IMR-90 (cell line): ENCODE measurements at regions not wholly inside any gene's neighbourhood (a gene's known extent, or its start where the extent isn't known, plus 50 kb on each side); places are given as distances from the start of the nearest gene placed in this dataset.

Experiments
- ATAC-seq: fragments of 200-7000 bp; cut with Tn5 transposase; 2 replicates; pipeline ENCODE4 v1.9.1; 2020; ENCODE audit warnings: low read depth, mild to moderate bottlenecking, moderate library complexity
- BruUV-seq: library from RNA; stranded (reverse); fragments of 400-500 nt; replicated peaks from 2 replicates; lab custom pipeline; 2021; lab: Mats Ljungman, UMichigan
- CTCF ChIA-PET: fragments of 300-600 bp; formaldehyde crosslinking; extraction: SDS; loops from one replicate; lab custom pipeline; 2021; ENCODE audit warnings: antibody characterized with exemption; lab: Yijun Ruan, JAX
- POLR2A ChIA-PET: fragments of 300-600 bp; sonication (Branson Sonifier 250); formaldehyde crosslinking; loops from one replicate; lab custom pipeline; 2022; ENCODE audit warnings: antibody characterized with exemption; ENCODE audit not compliant: unreplicated experiment; lab: Charles Lee
- DNase-seq: peaks from one replicate; pipeline ENCODE4 v3.0.0; 2013
- H2AFZ ChIP-seq: replicated peaks from 2 replicates; pipeline ENCODE3; 2013; ENCODE audit warnings: low read length, mild to moderate bottlenecking; ENCODE audit not compliant: poor library complexity
- H2AK5ac ChIP-seq: 2 replicates; pipeline ENCODE4 v1.6.1; 2013; ENCODE audit warnings: low read depth, low read length, inconsistent platforms
- H2AK9ac ChIP-seq: replicated peaks from 2 replicates; pipeline ENCODE3; 2013; ENCODE audit warnings: mild to moderate bottlenecking, low read depth, low read length, moderate library complexity; ENCODE audit not compliant: poor library complexity
- H2BK120ac ChIP-seq: 2 replicates; pipeline ENCODE4 v1.6.1; 2013; ENCODE audit warnings: low read depth, low read length, inconsistent platforms
- H2BK15ac ChIP-seq: 3 replicates; pipeline ENCODE4 v1.6.1; 2013; ENCODE audit warnings: low read depth, low read length, inconsistent platforms
- H2BK20ac ChIP-seq: 2 replicates; pipeline ENCODE4 v1.6.1; 2013; ENCODE audit warnings: low read depth, mild to moderate bottlenecking, inconsistent platforms, low read length, moderate library complexity
- H2BK5ac ChIP-seq: 2 replicates; pipeline ENCODE4 v1.6.1; 2013; ENCODE audit warnings: mild to moderate bottlenecking, low read depth, low read length, inconsistent platforms; ENCODE audit not compliant: poor library complexity, severe bottlenecking
- H3K14ac ChIP-seq: replicated peaks from 2 replicates; pipeline ENCODE4 v1.6.1; 2013; ENCODE audit warnings: low read depth, low read length, inconsistent platforms
- H3K18ac ChIP-seq: 2 replicates; pipeline ENCODE4 v1.6.1; 2013; ENCODE audit warnings: low read depth, low read length, control low read depth
- H3K23ac ChIP-seq: 2 replicates; pipeline ENCODE4 v1.6.1; 2013; ENCODE audit warnings: low read depth, low read length, inconsistent platforms
- H3K27ac ChIP-seq: 2 replicates; pipeline ENCODE4 v1.5.1; 2013; ENCODE audit warnings: mild to moderate bottlenecking, control low read depth, low read length; ENCODE audit not compliant: insufficient read depth
- H3K27me3 ChIP-seq: 2 replicates; pipeline ENCODE4 v1.6.1; 2013; ENCODE audit warnings: low read length; ENCODE audit not compliant: control insufficient read depth, insufficient read depth
- H3K36me3 ChIP-seq: 2 replicates; pipeline ENCODE4 v1.6.1; 2013; ENCODE audit warnings: low read length, mixed read lengths; ENCODE audit not compliant: control insufficient read depth, insufficient read depth
- H3K4ac ChIP-seq: 2 replicates; pipeline ENCODE4 v1.6.1; 2013; ENCODE audit warnings: low read depth, low read length, inconsistent platforms
- H3K4me1 ChIP-seq: 2 replicates; pipeline ENCODE4 v1.6.1; 2013; ENCODE audit warnings: low read length, mixed read lengths; ENCODE audit not compliant: control insufficient read depth, insufficient read depth
- H3K4me2 ChIP-seq: 2 replicates; pipeline ENCODE4 v1.6.1; 2013; ENCODE audit warnings: low read depth, mild to moderate bottlenecking, control low read depth, low read length, moderate library complexity
- H3K4me3 ChIP-seq: 2 replicates; pipeline ENCODE4 v1.5.1; 2013; ENCODE audit warnings: low read depth, mild to moderate bottlenecking, control low read depth, low read length, moderate library complexity; ENCODE audit not compliant: insufficient read depth
- H3K56ac ChIP-seq: 2 replicates; pipeline ENCODE4 v1.6.1; 2013; ENCODE audit warnings: low read length, inconsistent platforms; ENCODE audit not compliant: insufficient read depth; ENCODE audit errors: extremely low read depth
- H3K79me1 ChIP-seq, 2 experiments: 2 replicates each; pipeline ENCODE4 v1.6.1; 2013; ENCODE audit warnings: low read length in 2 of 2, inconsistent platforms in 1 of 2, low read depth in 1 of 2
- H3K9ac ChIP-seq: 2 replicates; pipeline ENCODE4 v1.6.1; 2013; ENCODE audit warnings: low read depth, low read length, control low read depth
- H3K9me1 ChIP-seq: 2 replicates; pipeline ENCODE4 v1.6.1; 2013; ENCODE audit warnings: low read length, inconsistent platforms; ENCODE audit not compliant: insufficient read depth
- H3K9me3 ChIP-seq: 2 replicates; pipeline ENCODE4 v1.6.1; 2013; ENCODE audit warnings: low read length; ENCODE audit not compliant: control insufficient read depth, insufficient read depth
- H4K20me1 ChIP-seq: 2 replicates; pipeline ENCODE4 v1.6.1; 2013; ENCODE audit warnings: low read length, inconsistent platforms; ENCODE audit not compliant: insufficient read depth
- H4K5ac ChIP-seq: 2 replicates; pipeline ENCODE4 v1.6.1; 2013; ENCODE audit warnings: mild to moderate bottlenecking, low read depth, low read length, control low read depth
- H4K8ac ChIP-seq, 2 experiments: 2 replicates each; pipeline ENCODE4 v1.6.1; 2013; ENCODE audit warnings: low read depth in 2 of 2, low read length in 2 of 2, control low read depth in 1 of 2, inconsistent platforms in 1 of 2
- H4K91ac ChIP-seq: 2 replicates; pipeline ENCODE4 v1.6.1; 2013; ENCODE audit warnings: low read depth, low read length, inconsistent platforms; ENCODE audit not compliant: insufficient read depth
- MAFK ChIP-seq: IDR thresholded peaks from 2 replicates; pipeline ENCODE4 v1.6.1; 2012; ENCODE audit warnings: low read depth, low read length, improper control_type of control experiment
- SMC3 ChIP-seq: fragments of 150-350 bp; IDR thresholded peaks from 2 replicates; pipeline ENCODE4 v1.6.1; 2016; ENCODE audit warnings: low read depth, mild to moderate bottlenecking, antibody characterized with exemption, low read length, moderate library complexity
- WGBS, 2 experiments: methylation state at CpG; one replicate each; pipeline versions ENCODE4 v1.1.5 to v1.1.7; 2013; ENCODE audit warnings: missing lambda C conversion rate in 2 of 2; ENCODE audit not compliant: insufficient read length in 1 of 2; ENCODE audit errors: extremely low coverage in 2 of 2; 5-methylcytosine and 5-hydroxymethylcytosine counted together
- dilution Hi-C: fragments of 300-500 bp; cut with HindIII; formaldehyde crosslinking; loops from one replicate; pipeline ENCODE4 v1.14.3; 2018; ENCODE audit warnings: low sequenced_read_pairs; ENCODE audit not compliant: unreplicated experiment
- in situ Hi-C: fragments of 300-500 bp; cut with MboI; formaldehyde crosslinking; loops from 3 replicates; pipeline ENCODE4 v1.14.3; 2019; ENCODE audit warnings: low sequenced_read_pairs, inconsistent platforms, mixed read lengths
- intact Hi-C: fragments of 100-400 bp; cut with micrococcal nuclease; formaldehyde crosslinking; loops from 2 replicates; pipeline ENCODE4 v1.10.0; 2022

- Histone ChIP-seq H3K36me3 (no peaks in the 10 kb centered on the region), H3K4me2 (no peak overlapping the region), H2BK5ac (no peak overlapping the region), H3K79me1 (no peaks in the 10 kb centered on the region), H3K18ac (no peak overlapping the region; the same call in 1 of the 2 replicates), H3K4me1 (peaks cover 2% of the 10 kb centered on the region), H2AK9ac (no peak overlapping the region), H2BK15ac (no peak overlapping the region), H2BK120ac (no peak overlapping the region; the same call in 1 of the 2 replicates), H2AK5ac (peak overlapping the region; percentile 4; the same call in 1 of the 2 replicates), H3K27me3 (no peaks in the 10 kb centered on the region), H3K56ac (no peak overlapping the region), H3K9me3 (no peaks in the 10 kb centered on the region), H4K8ac (no peak overlapping the region), H3K14ac (no peak overlapping the region), H4K20me1 (no peaks in the 10 kb centered on the region), H4K5ac (no peak overlapping the region), H3K4ac (no peak overlapping the region), H3K9me1 (no peaks in the 10 kb centered on the region), H2AFZ (no peak overlapping the region), H3K27ac (no peak overlapping the region), H2BK20ac (no peak overlapping the region), H4K91ac (0 out of 2 replicates have a peak overlapping the region, but pooled peaks have one; percentile 1), H3K23ac (no peak overlapping the region), H3K9ac (no peak overlapping the region), H3K4me3 (no peak overlapping the region)
- no TSS peak for BruUV-seq
- dilution Hi-C loops = no loop called here
- intact Hi-C loops = no loop called here
- TF ChIP-seq MAFK = no peak
- no peak for TF ChIP-seq SMC3
- WGBS, 2 experiments = no CpG with 5 or more reads among the region's 3 CpGs
- DNase-seq (peak; percentile 46), ATAC-seq (no peak)
- POLR2A ChIA-PET = no interaction called here
- CTCF ChIA-PET = no interaction called here
- in situ Hi-C loops = no loop called here
Measured at GRCh38 chr11:110797453-110797852, 85.2 kb upstream of the ARHGAP20 start.
